ENCODE measurements at regions not wholly inside any gene's neighbourhood (a gene's known extent, or its start where the extent isn't known, plus 50 kb on each side); places are given as distances from the start of the nearest gene placed in this dataset.

- dilution Hi-C loops (cut with MboI; ENCODE audit: extremely low pct_ligation_motif_present, low sequenced_read_pairs): no loop called here
- TF ChIP-seq CTCF (optimal IDR thresholded peaks at IDR 0.05 in 1 of 3, IDR thresholded peaks at IDR 0.05 in 1 of 3, conservative IDR thresholded peaks at IDR 0.05 in 1 of 3; ENCODE audit: extremely low read depth in 1 of 3, insufficient read depth in 2 of 3, low read length in 3 of 3): no peak
- H3K36me3 ChIP-seq (ENCODE audit: control insufficient read depth in 2 of 2, extremely low read depth in 1 of 2, insufficient read depth in 2 of 2, low read length in 2 of 2): no peaks in the 10 kb centered on the region
- H3K27me3 ChIP-seq (ENCODE audit: control insufficient read depth, extremely low read depth, insufficient read depth, low read length): no peaks in the 10 kb centered on the region
- H3K4me1 ChIP-seq (ENCODE audit: control insufficient read depth, extremely low read depth, insufficient read depth, low read length): peaks cover 51% of the 10 kb centered on the region
- no peaks in the 10 kb centered on the region for H3K9me1 ChIP-seq (ENCODE audit: control insufficient read depth, extremely low read depth, insufficient read depth, low read length)
- FAIRE-seq (peak; percentile 68), DNase-seq (ENCODE audit: low read depth, low spot score) (no peak)
- H3K9ac ChIP-seq (ENCODE audit: control insufficient read depth, extremely low read depth, insufficient read depth, low read length): peak overlapping the region; percentile 29
- H2AFZ ChIP-seq (ENCODE audit: control insufficient read depth, low read length): no peak overlapping the region
- H3K27ac ChIP-seq (ENCODE audit: control insufficient read depth, insufficient read depth, low read length): peak overlapping the region; percentile 62
- no peaks in the 10 kb centered on the region for H3K9me3 ChIP-seq (ENCODE audit: control insufficient read depth, low read depth, low read length)
- H3K4me3 ChIP-seq (ENCODE audit: control insufficient read depth in 2 of 3, extremely low read depth in 1 of 3, insufficient read depth in 2 of 3, low read depth in 1 of 3, low read length in 3 of 3): no peak overlapping the region
- no peaks in the 10 kb centered on the region for H4K20me1 ChIP-seq (ENCODE audit: control insufficient read depth, extremely low read depth, insufficient read depth, low read length)
- H3K79me2 ChIP-seq (ENCODE audit: control insufficient read depth, insufficient read depth, low read length): no peaks in the 10 kb centered on the region
- peak overlapping the region; percentile 6 for H3K4me2 ChIP-seq (ENCODE audit: control insufficient read depth, extremely low read depth, insufficient read depth, low read depth, low read length)
Observed at GRCh38 chr10:3895045-3895631, 110.1 kb upstream of the KLF6 start.

GRCh38 chr10:3893901-3894563 is 109.0 kb upstream of the KLF6 start:
- TF ChIP-seq EZH2 (IDR thresholded peaks at IDR 0.05; ENCODE audit: low read length) (no peak), CTCF (optimal IDR thresholded peaks at IDR 0.05 in 1 of 3, IDR thresholded peaks at IDR 0.05 in 1 of 3, conservative IDR thresholded peaks at IDR 0.05 in 1 of 3; ENCODE audit: extremely low read depth in 1 of 3, insufficient read depth in 2 of 3, low read length in 3 of 3) (no peak)
- H2AFZ ChIP-seq (ENCODE audit: control insufficient read depth, low read length): no peak overlapping the region
- H3K9me3 ChIP-seq (ENCODE audit: control insufficient read depth, low read depth, low read length): no peaks in the 10 kb centered on the region
- no peaks in the 10 kb centered on the region for H3K79me2 ChIP-seq (ENCODE audit: control insufficient read depth, insufficient read depth, low read length)
- H4K20me1 ChIP-seq (ENCODE audit: control insufficient read depth, extremely low read depth, insufficient read depth, low read length): no peaks in the 10 kb centered on the region
- FAIRE-seq: peak; percentile 43
- H3K9ac ChIP-seq (ENCODE audit: control insufficient read depth, extremely low read depth, insufficient read depth, low read length): no peak overlapping the region
- H3K36me3 ChIP-seq (ENCODE audit: control insufficient read depth in 2 of 2, extremely low read depth in 1 of 2, insufficient read depth in 2 of 2, low read length in 2 of 2): no peaks in the 10 kb centered on the region
- DNase-seq (ENCODE audit: low read depth, low spot score): no peak
- no peak overlapping the region for H3K4me3 ChIP-seq (ENCODE audit: control insufficient read depth in 2 of 3, extremely low read depth in 1 of 3, insufficient read depth in 2 of 3, low read depth in 1 of 3, low read length in 3 of 3)
- H3K27ac ChIP-seq (ENCODE audit: control insufficient read depth, insufficient read depth, low read length): peak overlapping the region; percentile 1
- H3K27me3 ChIP-seq (ENCODE audit: control insufficient read depth, extremely low read depth, insufficient read depth, low read length): no peaks in the 10 kb centered on the region
- H3K4me2 ChIP-seq (ENCODE audit: control insufficient read depth, extremely low read depth, insufficient read depth, low read depth, low read length): no peak overlapping the region
- no peaks in the 10 kb centered on the region for H3K9me1 ChIP-seq (ENCODE audit: control insufficient read depth, extremely low read depth, insufficient read depth, low read length)
- peaks cover 53% of the 10 kb centered on the region for H3K4me1 ChIP-seq (ENCODE audit: control insufficient read depth, extremely low read depth, insufficient read depth, low read length)
- dilution Hi-C loops (cut with MboI; ENCODE audit: extremely low pct_ligation_motif_present, low sequenced_read_pairs): no loop called here

Data from keratinocyte (primary cell).